G401.6 (cell line): ENCODE measurements at regions not wholly inside any gene's neighbourhood (a gene's known extent, or its start where the extent isn't known, plus 50 kb on each side); places are given as distances from the start of the nearest gene placed in this dataset.

Experiments
- FAIRE-seq: peaks from 2 replicates; lab custom pipeline; 2012; peaks lifted over from hg19 to GRCh38; lab: Jason Lieb, UNC

DNA sequence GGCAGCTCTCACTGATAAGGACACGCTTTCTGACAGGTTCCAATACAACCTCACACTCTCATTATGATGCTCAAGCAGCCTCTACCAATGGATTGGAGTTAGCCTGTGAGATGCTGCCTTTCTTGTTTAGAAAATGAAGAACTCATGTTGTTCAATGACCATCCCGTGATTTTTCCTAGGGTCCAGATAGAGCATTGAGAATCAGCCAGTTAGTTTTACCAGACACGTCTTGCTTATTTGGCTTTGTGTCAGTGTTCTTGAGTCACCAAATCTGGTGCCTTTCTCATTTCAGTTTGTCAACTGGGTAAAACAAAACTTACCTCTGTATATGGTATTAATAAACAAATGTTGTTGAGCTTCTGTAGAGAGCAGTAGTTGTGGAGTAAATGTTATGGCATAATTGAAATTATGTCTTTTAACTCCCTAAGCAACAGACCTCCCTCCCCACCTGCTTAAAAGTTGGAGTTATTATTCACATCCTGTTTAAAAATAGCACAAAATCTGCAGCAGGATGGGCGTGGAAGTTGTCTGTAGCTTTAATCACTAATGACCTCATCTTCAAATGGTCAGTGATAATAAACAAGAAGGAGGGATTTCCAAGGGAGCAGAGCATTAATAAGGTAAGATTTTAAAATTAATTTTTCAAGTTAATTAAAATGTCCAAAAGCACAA, 167.3 kb downstream of the HRH4 start:
- FAIRE-seq, result no peak

DNA sequence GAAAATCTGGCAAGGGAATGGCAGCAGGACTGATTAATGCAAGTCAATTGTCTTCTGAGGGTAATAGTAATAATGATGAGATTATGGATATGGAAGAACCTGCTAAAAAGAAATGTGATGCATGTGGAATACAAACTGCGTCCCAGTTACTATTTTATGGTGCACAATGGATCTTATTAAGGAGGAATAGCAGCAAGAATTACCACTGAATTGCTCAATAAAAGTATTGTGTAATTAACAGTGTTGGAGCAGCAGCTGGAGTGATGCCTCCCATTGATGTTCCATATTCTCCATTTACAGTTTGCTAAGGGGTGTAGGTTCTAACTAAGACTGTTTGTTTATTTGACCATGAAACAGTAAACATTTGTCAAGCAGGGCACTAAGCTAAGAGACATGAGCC, 167.9 kb downstream of the HRH4 start:
- FAIRE-seq, result no peak

DNA sequence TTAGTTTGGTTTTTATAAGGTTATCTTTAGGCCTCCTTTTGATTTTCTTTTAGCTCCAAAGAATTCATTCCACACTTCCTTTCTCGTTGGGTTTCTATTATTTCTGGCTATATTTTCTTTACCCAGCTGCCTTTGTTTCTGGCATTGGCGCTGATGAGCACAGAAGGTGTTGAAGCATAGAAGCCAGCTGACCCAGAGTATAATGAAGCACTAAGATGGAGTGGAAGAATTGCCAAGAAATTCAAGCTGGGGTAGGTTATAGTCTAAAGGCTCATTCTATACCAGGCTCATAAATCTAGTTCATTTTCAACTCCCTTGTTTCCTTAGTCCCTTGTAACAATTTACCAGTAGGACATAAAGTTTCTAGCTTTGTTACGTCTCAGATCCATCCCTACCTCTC, 169.5 kb downstream of the HRH4 start:
- no peak for FAIRE-seq

DNA sequence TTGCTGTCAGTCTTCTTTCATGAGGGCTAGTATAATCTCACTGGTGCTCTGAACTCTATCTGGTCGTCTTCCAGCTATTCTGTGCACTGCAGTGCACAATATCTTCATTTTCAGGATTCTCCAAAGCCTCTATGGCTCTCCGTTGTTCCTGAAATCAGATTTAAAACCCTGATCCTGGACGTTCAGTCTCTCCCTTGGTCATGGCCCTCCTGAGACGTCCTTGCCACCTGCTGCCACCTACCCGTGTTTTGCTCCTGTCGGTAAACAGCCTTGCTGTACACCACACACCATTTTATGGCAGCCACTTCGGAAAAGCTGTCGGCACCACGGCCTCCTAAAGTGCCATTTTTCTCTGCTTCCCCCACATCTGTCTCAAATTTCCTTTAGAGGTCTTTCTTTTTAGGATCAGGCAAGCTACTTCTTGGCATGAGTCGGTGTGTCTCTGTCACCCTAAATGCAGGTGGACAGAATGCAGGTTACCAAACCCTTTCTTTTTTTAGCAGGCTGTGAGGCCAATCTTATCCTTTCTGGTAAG, 170.0 kb downstream of the HRH4 start:
- no peak for FAIRE-seq

DNA sequence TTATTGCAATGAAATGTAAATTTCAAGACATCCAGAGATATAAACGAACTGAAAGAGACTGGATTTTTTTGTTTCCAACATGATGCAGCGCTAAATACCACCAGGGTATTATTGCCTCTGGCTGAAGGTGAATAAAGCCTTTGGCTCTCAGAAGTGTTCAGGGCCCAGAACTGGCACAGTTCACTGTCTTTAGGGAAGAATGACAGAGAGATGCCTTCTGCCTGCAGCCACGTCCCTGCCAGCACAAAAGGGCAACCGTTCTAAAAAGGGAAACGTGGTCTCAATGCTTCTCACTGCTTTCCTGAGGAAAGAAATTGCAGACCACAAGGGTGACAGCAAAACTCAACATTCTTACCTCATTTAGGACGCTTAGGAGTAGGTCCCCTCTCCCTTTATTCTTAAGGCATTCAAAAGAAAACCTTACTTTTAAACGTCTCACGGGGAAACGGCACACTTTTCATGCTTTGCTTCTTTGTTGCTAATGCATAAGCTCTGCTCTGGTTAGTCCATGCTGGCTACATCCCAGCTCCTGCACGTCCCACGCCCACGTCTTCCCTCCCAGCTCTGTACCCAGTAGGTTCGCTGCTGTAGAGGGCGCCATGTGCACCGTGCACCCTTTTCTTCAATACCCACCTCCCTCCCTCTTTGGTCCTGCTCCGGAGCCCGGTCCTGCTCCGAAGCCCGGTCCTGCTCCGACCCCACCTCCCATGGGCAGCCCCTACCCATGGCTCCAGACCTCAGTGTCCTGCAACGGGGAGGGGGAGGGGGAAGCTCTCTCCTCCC, 171.0 kb downstream of the HRH4 start:
- FAIRE-seq, result no peak

DNA sequence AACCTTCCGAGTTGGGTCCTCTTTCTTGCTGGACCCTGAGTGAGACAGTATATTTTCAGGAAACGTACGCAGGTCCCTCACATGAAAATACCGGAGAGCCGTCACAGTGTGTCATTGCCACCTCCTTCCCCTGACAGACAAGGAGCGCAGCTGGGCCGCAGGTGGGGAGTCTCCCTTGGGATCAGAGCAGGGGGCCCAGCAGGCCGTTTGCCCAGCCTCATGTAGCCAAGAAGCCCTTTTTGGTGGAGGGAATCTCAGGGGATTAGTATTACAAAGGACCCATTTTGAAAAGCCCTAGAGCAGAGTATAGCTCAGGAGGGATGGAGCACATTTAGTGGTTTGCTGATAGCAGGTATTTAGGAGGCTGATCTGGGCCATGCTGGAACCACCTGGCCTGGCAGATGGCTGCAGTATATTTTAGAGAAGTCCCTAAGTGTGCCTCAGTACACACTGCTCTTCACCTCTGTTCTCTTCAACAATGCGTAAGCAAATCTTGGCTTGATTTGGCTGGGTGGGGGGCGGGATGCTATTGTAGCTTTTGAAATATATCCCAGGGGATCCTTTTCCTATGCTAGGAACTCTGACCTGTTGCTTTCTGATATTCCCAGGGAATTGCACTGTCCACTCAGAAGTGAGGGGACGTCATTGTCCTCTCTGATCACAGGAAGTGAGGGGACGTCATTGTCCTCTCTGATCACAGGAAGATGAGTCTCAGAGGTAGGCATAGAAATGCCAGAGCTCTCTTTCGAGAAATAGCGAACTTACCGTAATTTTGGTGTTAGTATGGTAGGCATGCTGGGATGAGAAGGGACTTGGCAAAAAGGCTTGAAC, 171.9 kb downstream of the HRH4 start:
- FAIRE-seq, result no peak

DNA sequence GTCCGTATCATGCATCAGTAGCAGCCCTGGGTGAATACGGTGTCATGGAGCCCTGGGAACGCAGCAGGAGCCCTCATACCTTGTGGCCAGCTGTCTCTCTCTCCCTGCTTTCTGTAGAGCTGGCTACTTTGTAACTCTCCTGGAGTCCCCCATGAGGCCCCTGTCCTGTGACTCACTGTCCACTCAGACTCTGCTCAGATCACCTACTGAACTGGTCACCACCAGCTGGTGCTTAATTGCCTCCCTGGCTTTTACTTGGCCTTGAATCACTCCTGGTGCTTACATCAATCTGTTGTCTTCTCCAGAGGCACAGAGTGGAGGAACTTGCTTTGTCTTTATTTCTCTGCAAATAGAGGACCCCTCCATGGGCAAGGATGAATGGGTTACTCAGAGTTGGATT, 172.7 kb downstream of the HRH4 start:
- no peak for FAIRE-seq

DNA sequence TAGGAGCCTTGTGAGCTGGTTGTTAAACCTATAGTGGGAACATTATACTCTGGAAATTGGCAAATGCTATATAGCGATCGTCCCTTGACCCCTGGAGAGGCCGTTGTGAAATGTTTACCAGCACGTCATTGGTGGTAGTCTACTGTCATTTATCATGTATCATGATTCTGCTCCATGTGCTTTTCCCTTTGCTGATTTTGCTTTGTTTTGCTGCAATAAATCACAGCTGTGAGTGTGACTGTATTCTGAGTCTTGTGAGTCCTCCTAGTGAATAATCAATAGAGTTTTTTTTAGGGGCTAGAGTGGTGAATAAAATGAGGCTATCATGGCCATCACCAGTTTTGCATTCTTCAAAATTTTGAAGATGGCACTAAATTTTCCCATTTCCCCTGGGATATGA, 189.1 kb downstream of the HRH4 start:
- FAIRE-seq, result no peak

DNA sequence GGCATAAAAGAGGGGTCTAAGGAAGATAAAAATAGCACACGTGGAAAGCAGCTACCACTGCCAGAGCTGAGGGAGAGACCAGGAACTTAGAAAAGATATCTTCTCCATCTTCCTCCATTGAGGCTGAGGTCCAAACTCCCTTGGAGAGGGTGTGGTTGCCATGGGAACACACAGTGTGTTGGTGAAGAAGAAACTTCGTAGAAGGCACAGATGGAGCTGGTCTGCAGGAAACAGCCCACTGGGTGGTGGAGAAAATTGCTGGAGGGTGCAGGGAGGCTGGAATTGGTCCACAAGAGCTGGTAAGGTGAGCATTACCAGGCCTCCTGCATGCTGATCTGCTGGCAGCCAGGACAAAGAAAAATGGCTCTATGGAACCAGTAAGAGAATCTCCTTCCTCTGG, 191.0 kb downstream of the HRH4 start:
- FAIRE-seq, result no peak

DNA sequence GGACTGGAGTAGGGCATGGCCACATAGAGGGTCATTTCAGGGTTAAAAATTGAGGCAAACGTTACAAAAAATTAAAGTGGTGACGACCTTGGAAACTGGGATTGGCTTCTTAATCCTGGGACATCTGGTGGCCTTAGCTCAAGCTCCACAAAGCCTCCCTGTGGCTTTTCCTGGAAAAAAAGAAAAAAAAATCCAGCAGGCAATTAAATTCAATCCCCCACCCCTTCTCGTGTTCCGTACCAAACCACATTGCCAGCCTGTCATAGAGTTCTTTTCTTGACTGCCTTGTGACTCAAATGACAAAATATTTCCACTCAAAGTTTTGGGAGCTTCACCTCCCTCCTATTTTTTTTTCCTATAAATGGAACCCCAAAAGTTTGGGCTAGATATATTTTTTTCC, 195.6 kb downstream of the HRH4 start:
- FAIRE-seq, result no peak

DNA sequence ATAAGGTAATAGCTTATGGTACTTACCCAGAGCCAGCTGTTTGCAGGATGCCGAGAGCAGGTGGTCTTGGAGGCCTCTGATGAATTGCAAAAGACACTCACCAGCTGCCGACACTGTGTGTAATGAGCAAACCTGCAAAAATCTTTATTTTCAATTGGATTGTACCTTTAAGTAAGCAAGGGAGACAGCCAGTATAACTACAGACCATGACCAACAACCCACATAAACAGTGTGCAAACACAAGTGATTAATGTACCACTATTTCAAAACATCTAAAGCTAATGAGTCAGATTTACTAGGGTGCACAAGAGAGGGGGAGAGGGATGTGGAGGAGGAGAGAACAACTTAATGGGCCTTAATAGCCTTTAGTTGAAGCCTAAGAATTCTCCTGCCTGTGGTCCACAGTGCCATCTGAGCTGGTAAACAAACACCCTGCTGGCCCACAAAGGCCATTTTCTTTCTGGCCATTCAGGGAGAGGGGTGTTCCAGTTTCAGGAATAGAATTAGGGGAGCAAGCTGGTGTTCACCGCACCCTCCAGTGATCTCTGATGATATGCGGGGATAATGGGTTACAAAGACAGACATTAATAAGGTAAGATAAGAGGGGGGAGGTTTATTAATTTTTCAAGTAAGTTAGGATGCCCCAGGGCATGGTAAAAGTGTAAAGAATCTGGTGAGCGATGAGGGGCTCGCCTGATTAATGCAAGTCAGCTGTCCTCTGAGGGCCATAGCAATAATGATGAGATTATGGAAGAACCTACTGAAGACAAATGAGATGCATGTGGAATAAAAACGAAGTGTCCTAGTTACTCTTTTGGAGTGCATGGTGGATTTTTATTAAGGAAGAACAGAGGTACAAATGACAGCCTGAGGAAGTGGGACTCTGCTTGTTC, 196.4 kb downstream of the HRH4 start:
- FAIRE-seq, result peak; percentile 95

DNA sequence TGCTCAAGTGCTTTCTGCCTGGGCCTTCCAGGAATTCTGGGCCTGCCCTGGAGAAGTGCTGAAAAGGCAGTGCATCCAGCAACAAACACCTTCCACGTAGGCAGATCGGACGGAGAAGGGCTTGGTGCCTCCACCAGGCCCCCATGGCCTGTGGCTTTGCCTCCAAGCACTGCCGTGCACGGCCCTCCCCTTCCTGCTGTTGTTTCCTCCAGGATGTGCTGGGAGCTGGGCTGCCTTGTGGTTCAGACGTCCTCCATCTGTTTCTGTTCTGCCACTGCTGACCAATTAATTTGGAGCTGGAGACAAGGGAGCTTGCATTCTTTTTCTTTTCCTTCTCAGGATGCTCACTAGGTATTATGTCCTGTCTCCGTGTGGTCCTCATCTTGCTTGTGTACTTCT, 197.0 kb downstream of the HRH4 start:
- no peak for FAIRE-seq

DNA sequence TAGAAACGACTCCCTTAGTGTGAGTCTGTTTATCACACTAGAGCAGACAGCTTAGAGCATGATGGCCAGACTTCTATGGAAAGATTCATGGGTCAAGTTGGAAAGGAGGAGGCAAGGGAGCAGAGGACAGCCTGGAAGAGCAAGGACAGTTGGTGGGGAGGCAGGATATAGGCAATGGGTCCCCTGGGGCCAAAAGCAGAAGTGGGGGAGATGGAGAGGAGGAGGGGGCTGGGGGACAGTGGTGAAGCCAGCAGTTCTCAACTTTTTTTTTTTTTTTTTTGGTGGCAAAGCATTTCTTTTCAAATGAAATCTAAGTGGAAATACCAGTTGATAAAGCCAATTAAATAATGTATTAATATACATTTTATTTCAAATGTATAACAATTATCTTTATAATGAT, 197.9 kb downstream of the HRH4 start:
- FAIRE-seq, result no peak

DNA sequence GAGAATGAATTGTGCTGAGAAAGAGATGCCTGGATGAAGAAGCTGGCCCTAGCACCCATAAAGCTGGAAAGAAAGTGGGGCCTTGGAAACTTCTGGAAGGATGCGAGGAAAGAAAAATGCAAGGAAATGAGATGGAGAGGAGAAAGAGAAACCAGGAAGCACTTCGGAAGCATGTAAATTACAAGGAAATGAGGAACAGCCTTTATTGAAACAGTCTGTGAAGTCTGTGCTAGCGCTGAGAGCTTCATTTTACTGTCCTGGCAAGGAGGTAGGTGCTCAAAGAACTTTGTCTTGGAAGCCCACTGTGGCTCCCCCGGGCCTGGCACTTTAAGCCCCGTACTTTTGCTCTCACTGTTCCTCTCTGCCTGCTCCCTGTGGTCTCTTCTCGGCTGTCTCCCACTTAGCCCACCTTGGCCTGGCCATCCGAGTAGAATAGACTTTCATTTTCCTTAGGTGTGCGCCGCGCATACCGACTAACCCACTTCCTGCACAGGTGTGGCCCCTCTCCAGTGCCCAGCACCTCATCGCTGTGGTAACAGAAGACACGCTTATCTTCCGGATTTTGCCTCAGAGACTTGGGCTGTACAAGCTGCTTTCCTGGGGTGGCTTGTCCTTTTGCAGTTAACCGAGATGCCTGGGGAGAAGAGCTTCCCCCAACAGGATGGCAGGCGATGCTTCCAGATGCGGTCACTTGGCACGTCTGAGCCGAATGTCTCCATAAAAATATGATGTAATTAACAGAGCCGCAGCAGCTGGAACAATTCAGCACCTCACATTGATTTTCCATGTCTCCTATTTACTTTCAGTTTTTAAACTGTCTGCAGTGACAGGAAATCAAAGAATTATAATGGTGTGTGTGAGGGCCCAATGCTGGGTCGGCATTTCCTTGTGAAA, 199.6 kb downstream of the HRH4 start:
- no peak for FAIRE-seq

DNA sequence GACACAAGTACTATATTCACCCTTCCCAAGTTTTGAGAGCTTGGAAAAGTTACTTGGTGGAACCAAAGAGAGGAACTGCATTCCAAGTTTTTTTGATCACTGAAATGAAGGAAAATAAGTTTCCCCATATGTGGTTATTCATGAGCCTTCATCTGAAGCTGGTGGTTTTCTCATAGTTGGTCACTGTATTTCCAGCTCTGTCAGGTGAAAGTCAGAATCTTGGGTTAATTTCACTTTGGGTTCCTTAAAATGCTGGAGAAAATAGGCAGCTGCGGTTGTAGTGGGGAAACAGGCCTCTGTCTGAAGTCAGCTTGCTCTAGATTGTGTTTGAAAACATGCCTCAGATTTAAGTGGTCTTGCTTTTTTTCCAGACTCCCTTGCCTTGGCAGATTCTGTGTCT, 200.5 kb downstream of the HRH4 start:
- peak; percentile 54 for FAIRE-seq

DNA sequence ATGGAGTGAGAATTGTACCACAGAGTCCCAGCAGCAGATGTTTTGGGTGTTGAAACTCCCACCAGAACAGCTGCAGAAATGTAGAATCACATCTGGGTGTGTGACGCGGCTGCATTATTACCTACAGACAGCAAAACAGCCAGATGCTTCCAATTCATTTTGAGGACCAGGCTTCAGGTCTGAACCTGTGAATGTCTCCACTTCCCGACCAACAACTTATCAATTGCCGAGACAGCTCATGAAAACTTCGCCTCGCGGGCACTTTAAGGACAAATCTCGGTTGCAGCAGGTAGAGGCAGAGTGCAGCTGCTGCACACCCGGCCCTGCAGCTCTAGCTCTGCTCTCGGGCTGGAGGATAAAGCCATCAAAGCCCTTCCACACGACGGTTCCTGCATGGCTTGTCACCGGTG, 202.0 kb downstream of the HRH4 start:
- no peak for FAIRE-seq

DNA sequence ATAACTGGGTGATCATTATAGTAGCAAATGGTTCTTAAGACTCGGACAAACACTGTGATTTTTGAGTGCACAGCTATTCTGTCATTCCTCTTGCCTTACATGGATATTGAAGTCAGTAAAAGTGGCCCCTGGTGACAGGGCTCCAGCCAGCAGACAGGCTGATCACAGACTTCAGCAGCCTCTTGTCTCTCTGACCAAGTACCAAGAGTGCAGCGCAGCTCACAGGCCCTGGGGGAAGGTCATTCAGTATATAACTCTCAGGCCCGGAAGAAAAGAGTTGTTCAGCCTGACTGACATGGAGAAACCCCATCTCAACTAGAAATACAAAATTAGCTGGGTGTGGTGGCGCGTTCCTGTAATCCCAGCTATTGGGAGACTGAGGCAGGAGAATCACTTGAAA, 202.6 kb downstream of the HRH4 start:
- FAIRE-seq, result no peak

DNA sequence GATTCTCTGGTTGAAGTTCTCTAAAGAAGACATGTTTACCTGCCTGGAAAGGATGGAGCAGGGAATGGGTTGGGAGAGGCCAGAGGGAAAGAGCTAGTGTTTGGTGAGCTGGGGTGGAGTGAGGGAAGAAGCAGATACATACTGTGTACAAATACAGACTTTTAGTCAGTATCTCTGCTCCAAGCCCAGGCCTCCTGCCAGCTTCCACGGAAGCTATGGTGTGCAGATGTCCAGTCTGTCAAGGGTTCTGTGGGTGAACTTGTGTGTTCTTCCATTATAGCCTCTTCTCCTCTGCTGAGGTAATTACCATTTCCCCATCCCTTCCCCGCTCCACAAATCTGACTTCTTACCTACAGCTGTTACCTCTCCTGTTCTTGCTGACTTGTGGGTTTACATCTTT, 208.6 kb downstream of the HRH4 start:
- no peak for FAIRE-seq

DNA sequence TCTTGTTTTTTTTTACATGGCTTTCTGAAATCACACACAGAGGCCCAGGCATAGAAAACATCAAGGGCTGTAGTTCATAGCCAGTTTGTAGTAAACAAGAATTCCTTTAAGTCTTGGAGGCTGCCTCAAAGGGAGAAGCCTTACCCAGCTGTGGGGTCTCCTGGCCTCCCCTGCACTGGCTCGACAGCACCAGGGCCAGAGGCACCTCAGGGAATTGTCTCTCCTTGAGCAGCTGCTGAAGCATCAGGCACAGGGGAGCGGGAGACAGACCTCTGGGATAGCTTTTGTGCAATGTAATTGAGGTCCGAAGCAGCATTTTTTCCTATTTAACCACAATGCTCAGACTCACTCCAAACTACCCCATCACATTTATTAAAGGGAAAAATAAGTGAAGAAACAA, 209.1 kb downstream of the HRH4 start:
- FAIRE-seq, result no peak

DNA sequence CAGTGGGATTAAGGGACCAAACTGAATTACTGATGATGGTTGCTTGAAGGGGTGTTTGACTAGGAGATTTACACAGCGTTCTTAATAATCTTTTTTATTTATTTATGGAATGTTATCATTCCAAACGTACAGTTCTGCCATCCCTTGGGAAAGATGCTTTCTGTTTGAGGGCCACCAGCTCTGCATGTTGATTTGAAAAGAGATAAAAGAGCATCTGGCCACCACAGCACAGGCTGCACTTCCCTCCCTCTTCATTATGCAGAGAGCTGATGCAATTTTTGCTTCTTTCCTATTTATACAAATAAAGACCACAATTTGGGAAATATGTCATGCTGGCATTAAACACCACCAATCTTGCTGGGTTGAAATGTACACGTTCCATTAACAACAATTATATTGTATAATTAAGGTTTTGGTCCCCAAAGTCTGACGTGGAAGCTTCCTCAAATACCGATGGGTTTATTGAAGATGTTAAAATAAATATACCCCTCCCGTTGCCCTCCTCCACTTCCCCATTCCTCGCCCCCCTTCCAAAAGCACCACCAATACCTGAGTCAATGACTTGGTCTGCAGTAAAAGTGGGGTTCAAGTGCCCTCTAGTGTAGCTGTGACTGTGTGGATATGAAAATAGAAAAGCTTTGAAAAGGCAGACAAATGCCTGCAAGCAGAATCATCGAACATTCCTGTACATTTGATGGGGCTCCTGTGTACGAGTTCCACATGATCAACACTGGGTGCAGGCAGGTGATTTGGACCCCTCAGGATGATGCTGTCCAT, 211.9 kb downstream of the HRH4 start:
- FAIRE-seq, result peak; percentile 91
